SK-N-SH (cell line): ENCODE measurements at regions not wholly inside any gene's neighbourhood (a gene's known extent, or its start where the extent isn't known, plus 50 kb on each side); places are given as distances from the start of the nearest gene placed in this dataset.

Experiments
- CTCF ChIA-PET: fragments of 300-600, 350-600 bp; formaldehyde crosslinking; extraction: SDS; loops from one replicate; lab custom pipeline; 2021; lab: Yijun Ruan, JAX
- POLR2A ChIA-PET: fragments of 350-600 bp; sonication (Branson Sonifier 250); formaldehyde crosslinking; extraction: SDS; loops from one replicate; lab custom pipeline; 2020; ENCODE audit warnings: antibody characterized with exemption, inconsistent platforms; lab: Yijun Ruan, JAX
- DNase-seq: peaks from one replicate; pipeline ENCODE4 v3.0.0; 2012
- H2AFZ ChIP-seq: fragments of 200-600 bp; sonication (generic); 2 replicates; pipeline ENCODE4 v1.8.1; 2016; ENCODE audit warnings: antibody characterized with exemption, mild to moderate bottlenecking, low read depth
- H3F3A ChIP-seq: fragments of 200-600 bp; sonication (generic); replicated peaks from 2 replicates; pipeline ENCODE3; 2016; ENCODE audit warnings: antibody characterized with exemption, mild to moderate bottlenecking; ENCODE audit not compliant: insufficient read depth
- H3K27ac ChIP-seq, 2 experiments: fragments of 200-500 bp in 1 of 2; fragments of 200-600 bp in 1 of 2; sonication (Bioruptor generic) in 1 of 2; sonication (generic), shearing (Covaris generic) in 1 of 2; 2 replicates each; pipeline versions ENCODE4 v1.5.1 to v1.6.1; 2014 to 2016; ENCODE audit warnings: low read depth in 2 of 2, inconsistent platforms in 1 of 2, low read length in 1 of 2, mild to moderate bottlenecking in 1 of 2, mixed read lengths in 1 of 2
- H3K27me3 ChIP-seq: fragments of 200-600 bp; sonication (generic), shearing (Covaris generic); 2 replicates; pipeline ENCODE4 v1.6.1; 2016; ENCODE audit warnings: mixed run types; ENCODE audit not compliant: insufficient read depth
- H3K36me3 ChIP-seq, 2 experiments: fragments of 200-500 bp in 1 of 2; fragments of 200-600 bp in 1 of 2; sonication (Bioruptor generic) in 1 of 2; sonication (generic) in 1 of 2; replicated peaks in 1 of 2; 2 replicates each; pipeline versions ENCODE3 to v1.5.1; 2014 to 2016; ENCODE audit warnings: low read length in 1 of 2, mild to moderate bottlenecking in 1 of 2; ENCODE audit not compliant: insufficient read depth in 2 of 2, control insufficient read depth in 1 of 2
- H3K4me1 ChIP-seq, 2 experiments: fragments of 200-500 bp in 1 of 2; fragments of 200-600 bp in 1 of 2; sonication (Bioruptor generic) in 1 of 2; sonication (generic), shearing (Covaris generic) in 1 of 2; 2 replicates each; pipeline versions ENCODE4 v1.5.1 to v1.6.1; 2014 to 2016; ENCODE audit warnings: low read depth in 1 of 2, low read length in 1 of 2, mixed run types in 1 of 2; ENCODE audit not compliant: insufficient read depth in 2 of 2, control insufficient read depth in 1 of 2
- H3K4me2 ChIP-seq: fragments of 200-600 bp; sonication (generic), shearing (Covaris generic); 2 replicates; pipeline ENCODE4 v1.6.1; 2017; ENCODE audit warnings: mixed run types
- H3K4me3 ChIP-seq, 2 experiments: fragments of 200-500 bp in 1 of 2; fragments of 200-600 bp in 1 of 2; sonication (Bioruptor generic) in 1 of 2; sonication (generic), shearing (Covaris generic) in 1 of 2; 2 replicates each; pipeline versions ENCODE4 v1.5.1 to v1.8.1; 2014 to 2016; ENCODE audit warnings: low read depth in 2 of 2, inconsistent platforms in 1 of 2, low read length in 1 of 2, mild to moderate bottlenecking in 1 of 2, mixed read lengths in 1 of 2, moderate library complexity in 1 of 2
- H3K79me2 ChIP-seq: fragments of 200-600 bp; sonication (generic); 2 replicates; pipeline ENCODE4 v1.8.1; 2017; ENCODE audit warnings: mild to moderate bottlenecking; ENCODE audit not compliant: insufficient read depth
- H3K9ac ChIP-seq: fragments of 200-600 bp; sonication (generic); 2 replicates; pipeline ENCODE4 v1.6.1; 2017; ENCODE audit warnings: mixed run types
- H3K9me2 ChIP-seq: fragments of 200-600 bp; sonication (generic); 2 replicates; pipeline ENCODE4 v1.6.1; 2017; ENCODE audit warnings: mixed run types
- H3K9me3 ChIP-seq: fragments of 200-600 bp; sonication (generic); 2 replicates; pipeline ENCODE4 v1.6.1; 2017; ENCODE audit warnings: mixed run types, mild to moderate bottlenecking, moderate library complexity
- H4K20me1 ChIP-seq: fragments of 200-600 bp; sonication (generic); 2 replicates; pipeline ENCODE4 v1.6.1; 2017; ENCODE audit warnings: mild to moderate bottlenecking, mixed run types; ENCODE audit not compliant: insufficient read depth
- CTCF ChIP-seq: fragments of 200-600 bp; sonication (generic); IDR thresholded peaks from 2 replicates; pipeline ENCODE4 v1.6.1; 2017; ENCODE audit warnings: antibody characterized with exemption, mild to moderate bottlenecking, moderate library complexity
- FOXJ3 ChIP-seq: sonication (generic); formaldehyde crosslinking; IDR thresholded peaks from 2 replicates; pipeline ENCODE4 v1.5.1; 2020; ENCODE audit warnings: mild to moderate bottlenecking, missing genetic modification reagents
- FOXM1 ChIP-seq: IDR thresholded peaks from 2 replicates; pipeline ENCODE4 v1.4.0; 2012; ENCODE audit warnings: low read depth, mild to moderate bottlenecking
- JUND ChIP-seq: IDR thresholded peaks from 2 replicates; pipeline ENCODE4 v1.4.0; 2012
- MXI1 ChIP-seq: IDR thresholded peaks from 2 replicates; pipeline ENCODE4 v1.6.1; 2012; ENCODE audit warnings: mild to moderate bottlenecking, low read depth, low read length, improper control_type of control experiment
- PBX3 ChIP-seq: IDR thresholded peaks from 2 replicates; pipeline ENCODE4; 2012
- POLR2AphosphoS5 ChIP-seq: IDR thresholded peaks from 2 replicates; pipeline ENCODE4 v1.6.1; 2012; ENCODE audit warnings: low read depth, low read length
- RCOR1 ChIP-seq: fragments of 150-350 bp; IDR thresholded peaks from 2 replicates; pipeline ENCODE4 v1.6.1; 2017; ENCODE audit warnings: antibody characterized with exemption, low read length
- REST ChIP-seq: IDR thresholded peaks from 2 replicates; pipeline ENCODE4 v1.6.1; 2012; ENCODE audit warnings: mild to moderate bottlenecking, low read depth, low read length, moderate library complexity
- RFX5 ChIP-seq: IDR thresholded peaks from 2 replicates; pipeline ENCODE4 v1.6.1; 2012; ENCODE audit warnings: mild to moderate bottlenecking, improper control_type of control experiment, low read length
- TAF1 ChIP-seq: IDR thresholded peaks from 2 replicates; pipeline ENCODE4 v1.6.1; 2012; ENCODE audit warnings: low read depth, mild to moderate bottlenecking, low read length, moderate library complexity, borderline replicate concordance
- TCF12 ChIP-seq: IDR thresholded peaks from 2 replicates; pipeline ENCODE4 v1.4.0; 2012
- YY1 ChIP-seq: IDR thresholded peaks from 2 replicates; pipeline ENCODE4 v1.4.0; 2012; ENCODE audit warnings: low read depth, mild to moderate bottlenecking
- WGBS: methylation state at CpG from one replicate; pipeline ENCODE4 v1.1.6; 2017; ENCODE audit warnings: low lambda C conversion rate; 5-methylcytosine and 5-hydroxymethylcytosine counted together
- TF ChIP-seq, protein P1 (sequence below): IDR thresholded peaks from 2 replicates; pipeline ENCODE4 v1.4.0; 2012; ENCODE audit warnings: low read depth, borderline replicate concordance

GRCh38 chr4:79236785-79237184, 89.1 kb downstream of the NAA11 start:
- Histone ChIP-seq H3K9me2 (no peaks in the 10 kb centered on the region), H3K9me3 (no peaks in the 10 kb centered on the region)

DNA sequence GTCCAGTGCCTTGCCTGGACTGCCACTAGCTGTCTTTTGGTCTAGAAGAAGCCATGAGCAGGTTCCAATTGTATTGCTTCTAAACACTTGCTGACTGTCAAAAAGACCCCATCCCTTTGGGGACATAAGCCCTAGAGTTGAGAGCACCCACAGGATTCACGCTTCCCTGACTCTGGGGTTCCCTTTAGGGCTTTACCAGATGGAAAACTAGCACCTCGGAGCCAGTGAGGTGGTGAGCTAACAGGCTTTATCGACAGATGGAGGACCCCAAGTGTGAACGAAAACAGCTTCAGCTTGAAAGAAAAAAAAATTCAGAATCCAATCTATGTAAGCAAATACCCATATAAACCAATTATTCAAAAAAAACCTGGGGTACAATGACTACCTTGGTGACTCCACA, 90.8 kb downstream of the NAA11 start:
- H3K9me2 ChIP-seq, result no peaks in the 10 kb centered on the region
- no peak overlapping the region for H3K27ac ChIP-seq
- no peaks in the 10 kb centered on the region for H3K4me1 ChIP-seq
- H3K4me3 ChIP-seq, result no peak overlapping the region
- no peaks in the 10 kb centered on the region for H3K27me3 ChIP-seq
- no peak overlapping the region for H3K4me2 ChIP-seq
- H3K9me3 ChIP-seq, result no peaks in the 10 kb centered on the region
- 25% methylated on average over 4 of the region's 4 CpGs for WGBS
- no peak for DNase-seq
- no peak overlapping the region for H2AFZ ChIP-seq
- POLR2A ChIA-PET, result no interaction called here
- H3K9ac ChIP-seq, result no peak overlapping the region
- H3K79me2 ChIP-seq, result no peaks in the 10 kb centered on the region
- no peaks in the 10 kb centered on the region for H3K36me3 ChIP-seq
- CTCF ChIA-PET, result no interaction called here
- H4K20me1 ChIP-seq, result no peaks in the 10 kb centered on the region
- H3F3A ChIP-seq, result no peaks in the 10 kb centered on the region
- TF ChIP-seq REST, result no peak
- TF ChIP-seq TCF12, result no peak
- TF ChIP-seq, protein P1, sequence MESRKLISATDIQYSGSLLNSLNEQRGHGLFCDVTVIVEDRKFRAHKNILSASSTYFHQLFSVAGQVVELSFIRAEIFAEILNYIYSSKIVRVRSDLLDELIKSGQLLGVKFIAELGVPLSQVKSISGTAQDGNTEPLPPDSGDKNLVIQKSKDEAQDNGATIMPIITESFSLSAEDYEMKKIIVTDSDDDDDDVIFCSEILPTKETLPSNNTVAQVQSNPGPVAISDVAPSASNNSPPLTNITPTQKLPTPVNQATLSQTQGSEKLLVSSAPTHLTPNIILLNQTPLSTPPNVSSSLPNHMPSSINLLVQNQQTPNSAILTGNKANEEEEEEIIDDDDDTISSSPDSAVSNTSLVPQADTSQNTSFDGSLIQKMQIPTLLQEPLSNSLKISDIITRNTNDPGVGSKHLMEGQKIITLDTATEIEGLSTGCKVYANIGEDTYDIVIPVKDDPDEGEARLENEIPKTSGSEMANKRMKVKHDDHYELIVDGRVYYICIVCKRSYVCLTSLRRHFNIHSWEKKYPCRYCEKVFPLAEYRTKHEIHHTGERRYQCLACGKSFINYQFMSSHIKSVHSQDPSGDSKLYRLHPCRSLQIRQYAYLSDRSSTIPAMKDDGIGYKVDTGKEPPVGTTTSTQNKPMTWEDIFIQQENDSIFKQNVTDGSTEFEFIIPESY, result no peak
- TF ChIP-seq FOXJ3 (CRISPR knock-in tag), result no peak
- no peak for TF ChIP-seq PBX3
- TF ChIP-seq RFX5, result no peak
- TF ChIP-seq MXI1, result no peak
- no peak for TF ChIP-seq JUND
- TF ChIP-seq RCOR1, result no peak
- TF ChIP-seq POLR2AphosphoS5, result no peak
- no peak for TF ChIP-seq YY1

More at GRCh38 chr4:79236785-79237184, 89.1 kb downstream of the NAA11 start:
- Histone ChIP-seq H3K4me2 (no peak overlapping the region), H2AFZ (no peak overlapping the region), H3F3A (no peaks in the 10 kb centered on the region), H3K27me3 (no peaks in the 10 kb centered on the region), H4K20me1 (no peaks in the 10 kb centered on the region), H3K27ac (no peak overlapping the region), H3K9ac (no peak overlapping the region), H3K4me3 (no peak overlapping the region), H3K36me3 (no peaks in the 10 kb centered on the region), H3K79me2 (no peaks in the 10 kb centered on the region), H3K4me1 (no peaks in the 10 kb centered on the region)
- ChIA-PET POLR2A (no interaction called here), CTCF (no interaction called here)
- TF ChIP-seq POLR2AphosphoS5, result no peak
- TF ChIP-seq TAF1, result no peak
- no peak for TF ChIP-seq PBX3
- TF ChIP-seq CTCF, result no peak
- TF ChIP-seq FOXM1, result no peak
- no peak for TF ChIP-seq YY1
- 67% methylated on average over 1 of the region's 1 CpG for WGBS
- DNase-seq, result no peak
